ENCODE measurements at regions not wholly inside any gene's neighbourhood (a gene's known extent, or its start where the extent isn't known, plus 50 kb on each side); places are given as distances from the start of the nearest gene placed in this dataset.

DNA sequence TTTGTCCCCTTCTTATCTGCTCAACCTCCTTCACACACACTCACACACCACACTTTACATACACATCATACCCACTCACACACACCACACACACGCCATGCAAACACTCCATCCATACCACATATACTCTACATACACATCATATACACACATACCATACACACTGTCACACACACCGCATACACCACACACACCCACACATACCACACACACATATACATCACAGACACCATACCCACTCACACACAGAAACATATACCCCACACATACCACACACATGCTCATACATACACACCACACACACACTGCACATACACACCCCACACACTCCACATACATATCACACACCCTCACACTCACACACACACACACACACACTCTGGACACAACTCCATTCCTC is 54.3 kb upstream of the ACP3 start:
- TF ChIP-seq CTCF (IDR thresholded peaks at IDR 0.05; ENCODE audit: low read depth, low read length), result no peak
- no peak for DNase-seq (ENCODE audit: low read depth in 2 of 2)
- no peak overlapping the region for H3K4me3 ChIP-seq (replicated peaks in 1 of 2; ENCODE audit: low read depth in 2 of 2, low read length in 2 of 2)

- no peak overlapping the region for H3K4me3 ChIP-seq (replicated peaks in 1 of 2; ENCODE audit: low read depth in 2 of 2, low read length in 2 of 2)
- no peak for TF ChIP-seq CTCF (IDR thresholded peaks at IDR 0.05; ENCODE audit: low read depth, low read length)
- no peak for DNase-seq (ENCODE audit: low read depth in 2 of 2)
Observed at GRCh38 chr3:132265028-132265427, 52.2 kb upstream of the ACP3 start.

DNA sequence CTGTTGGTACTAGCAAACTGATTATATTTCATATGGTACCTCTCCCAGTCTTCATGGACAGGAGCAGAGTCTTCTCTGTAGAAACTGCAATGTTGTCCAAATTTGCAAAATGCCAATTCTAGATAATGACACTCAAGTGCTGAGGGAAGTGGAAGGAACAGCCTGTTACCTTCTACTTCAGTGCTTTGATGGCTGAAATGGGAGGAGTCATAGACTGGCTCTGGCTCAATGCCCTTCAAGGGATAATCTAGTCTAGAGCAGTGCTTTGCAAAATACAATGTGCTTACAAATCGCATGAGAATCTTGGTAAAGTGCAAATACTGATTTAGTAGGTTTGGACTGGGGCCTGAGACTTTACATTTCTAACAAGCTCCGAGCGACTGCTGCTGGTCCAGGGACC is 51.7 kb upstream of the ACP3 start:
- DNase-seq (ENCODE audit: low read depth in 2 of 2), result no peak
- no peak overlapping the region for H3K4me3 ChIP-seq (replicated peaks in 1 of 2; ENCODE audit: low read depth in 2 of 2, low read length in 2 of 2)
- no peak for TF ChIP-seq CTCF (IDR thresholded peaks at IDR 0.05; ENCODE audit: low read depth, low read length)

DNA sequence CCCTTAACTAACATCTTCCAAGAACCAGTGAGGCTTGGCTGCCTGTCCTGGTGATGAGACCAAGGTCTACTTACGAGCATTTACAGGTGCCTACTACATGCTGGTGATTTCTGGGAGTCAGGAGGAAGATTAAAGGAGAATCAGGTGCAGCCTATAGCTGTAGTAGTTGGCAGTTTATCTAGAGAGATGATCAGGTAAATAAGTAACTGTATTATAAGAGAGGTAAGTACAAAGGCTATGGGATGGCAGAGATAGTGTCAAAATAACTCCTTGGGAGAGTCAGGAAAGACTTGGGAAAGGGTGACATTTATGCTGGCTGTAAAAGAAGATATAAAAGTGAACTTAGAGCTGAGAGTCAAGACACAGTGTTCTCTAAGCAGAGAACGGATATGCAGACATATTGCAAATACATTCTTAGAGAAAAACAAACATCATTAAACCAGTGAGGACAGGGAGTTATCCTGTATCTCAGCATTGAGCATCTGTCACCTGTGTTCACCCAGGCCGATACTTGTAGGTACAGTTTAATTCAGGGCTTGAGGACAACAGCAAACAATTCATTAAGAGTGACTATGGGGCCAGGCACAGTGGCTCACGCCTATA is 49.7 kb upstream of the ACP3 start:
- TF ChIP-seq CTCF (IDR thresholded peaks at IDR 0.05; ENCODE audit: low read depth, low read length), result no peak
- no peak for DNase-seq (ENCODE audit: low read depth in 2 of 2)
- no peak overlapping the region for H3K4me3 ChIP-seq (replicated peaks in 1 of 2; ENCODE audit: low read depth in 2 of 2, low read length in 2 of 2)

Data from cardiac fibroblast (primary cell).